ENCODE measurements at regions not wholly inside any gene's neighbourhood (a gene's known extent, or its start where the extent isn't known, plus 50 kb on each side); places are given as distances from the start of the nearest gene placed in this dataset.

GRCh38 chr3:106124818-106125217 lies 256.0 kb upstream of the CBLB start:
- TF ChIP-seq CSDC2 (CRISPR knock-in tag; IDR thresholded peaks at IDR 0.05) (no peak), ZFP3 (CRISPR knock-in tag; IDR thresholded peaks at IDR 0.05) (no peak), BACH2 (CRISPR knock-in tag; IDR thresholded peaks at IDR 0.05; ENCODE audit: borderline replicate concordance) (no peak), CREB5 (CRISPR knock-in tag; IDR thresholded peaks at IDR 0.05; ENCODE audit: low read depth) (no peak), OSR1 (CRISPR knock-in tag; IDR thresholded peaks at IDR 0.05) (no peak), ZFP30 (CRISPR knock-in tag; IDR thresholded peaks at IDR 0.05) (no peak), SNAI2 (CRISPR knock-in tag; IDR thresholded peaks at IDR 0.05) (no peak), ZNF70 (CRISPR knock-in tag; IDR thresholded peaks at IDR 0.05) (no peak), RARB (CRISPR knock-in tag; IDR thresholded peaks at IDR 0.05) (no peak), ZNF565 (CRISPR knock-in tag; conservative IDR thresholded peaks at IDR 0.05; ENCODE audit: low read depth) (no peak), ARNTL (CRISPR knock-in tag; IDR thresholded peaks at IDR 0.05; ENCODE audit: borderline replicate concordance, low read depth) (no peak)
- TF ChIP-seq, protein P1, sequence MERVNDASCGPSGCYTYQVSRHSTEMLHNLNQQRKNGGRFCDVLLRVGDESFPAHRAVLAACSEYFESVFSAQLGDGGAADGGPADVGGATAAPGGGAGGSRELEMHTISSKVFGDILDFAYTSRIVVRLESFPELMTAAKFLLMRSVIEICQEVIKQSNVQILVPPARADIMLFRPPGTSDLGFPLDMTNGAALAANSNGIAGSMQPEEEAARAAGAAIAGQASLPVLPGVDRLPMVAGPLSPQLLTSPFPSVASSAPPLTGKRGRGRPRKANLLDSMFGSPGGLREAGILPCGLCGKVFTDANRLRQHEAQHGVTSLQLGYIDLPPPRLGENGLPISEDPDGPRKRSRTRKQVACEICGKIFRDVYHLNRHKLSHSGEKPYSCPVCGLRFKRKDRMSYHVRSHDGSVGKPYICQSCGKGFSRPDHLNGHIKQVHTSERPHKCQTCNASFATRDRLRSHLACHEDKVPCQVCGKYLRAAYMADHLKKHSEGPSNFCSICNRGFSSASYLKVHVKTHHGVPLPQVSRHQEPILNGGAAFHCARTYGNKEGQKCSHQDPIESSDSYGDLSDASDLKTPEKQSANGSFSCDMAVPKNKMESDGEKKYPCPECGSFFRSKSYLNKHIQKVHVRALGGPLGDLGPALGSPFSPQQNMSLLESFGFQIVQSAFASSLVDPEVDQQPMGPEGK (CRISPR knock-in tag; IDR thresholded peaks at IDR 0.05; ENCODE audit: borderline replicate concordance), result no peak
- TF ChIP-seq, protein P2, sequence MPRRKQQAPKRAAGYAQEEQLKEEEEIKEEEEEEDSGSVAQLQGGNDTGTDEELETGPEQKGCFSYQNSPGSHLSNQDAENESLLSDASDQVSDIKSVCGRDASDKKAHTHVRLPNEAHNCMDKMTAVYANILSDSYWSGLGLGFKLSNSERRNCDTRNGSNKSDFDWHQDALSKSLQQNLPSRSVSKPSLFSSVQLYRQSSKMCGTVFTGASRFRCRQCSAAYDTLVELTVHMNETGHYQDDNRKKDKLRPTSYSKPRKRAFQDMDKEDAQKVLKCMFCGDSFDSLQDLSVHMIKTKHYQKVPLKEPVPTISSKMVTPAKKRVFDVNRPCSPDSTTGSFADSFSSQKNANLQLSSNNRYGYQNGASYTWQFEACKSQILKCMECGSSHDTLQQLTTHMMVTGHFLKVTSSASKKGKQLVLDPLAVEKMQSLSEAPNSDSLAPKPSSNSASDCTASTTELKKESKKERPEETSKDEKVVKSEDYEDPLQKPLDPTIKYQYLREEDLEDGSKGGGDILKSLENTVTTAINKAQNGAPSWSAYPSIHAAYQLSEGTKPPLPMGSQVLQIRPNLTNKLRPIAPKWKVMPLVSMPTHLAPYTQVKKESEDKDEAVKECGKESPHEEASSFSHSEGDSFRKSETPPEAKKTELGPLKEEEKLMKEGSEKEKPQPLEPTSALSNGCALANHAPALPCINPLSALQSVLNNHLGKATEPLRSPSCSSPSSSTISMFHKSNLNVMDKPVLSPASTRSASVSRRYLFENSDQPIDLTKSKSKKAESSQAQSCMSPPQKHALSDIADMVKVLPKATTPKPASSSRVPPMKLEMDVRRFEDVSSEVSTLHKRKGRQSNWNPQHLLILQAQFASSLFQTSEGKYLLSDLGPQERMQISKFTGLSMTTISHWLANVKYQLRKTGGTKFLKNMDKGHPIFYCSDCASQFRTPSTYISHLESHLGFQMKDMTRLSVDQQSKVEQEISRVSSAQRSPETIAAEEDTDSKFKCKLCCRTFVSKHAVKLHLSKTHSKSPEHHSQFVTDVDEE (CRISPR knock-in tag; IDR thresholded peaks at IDR 0.05), result no peak
- TF ChIP-seq, protein P3, sequence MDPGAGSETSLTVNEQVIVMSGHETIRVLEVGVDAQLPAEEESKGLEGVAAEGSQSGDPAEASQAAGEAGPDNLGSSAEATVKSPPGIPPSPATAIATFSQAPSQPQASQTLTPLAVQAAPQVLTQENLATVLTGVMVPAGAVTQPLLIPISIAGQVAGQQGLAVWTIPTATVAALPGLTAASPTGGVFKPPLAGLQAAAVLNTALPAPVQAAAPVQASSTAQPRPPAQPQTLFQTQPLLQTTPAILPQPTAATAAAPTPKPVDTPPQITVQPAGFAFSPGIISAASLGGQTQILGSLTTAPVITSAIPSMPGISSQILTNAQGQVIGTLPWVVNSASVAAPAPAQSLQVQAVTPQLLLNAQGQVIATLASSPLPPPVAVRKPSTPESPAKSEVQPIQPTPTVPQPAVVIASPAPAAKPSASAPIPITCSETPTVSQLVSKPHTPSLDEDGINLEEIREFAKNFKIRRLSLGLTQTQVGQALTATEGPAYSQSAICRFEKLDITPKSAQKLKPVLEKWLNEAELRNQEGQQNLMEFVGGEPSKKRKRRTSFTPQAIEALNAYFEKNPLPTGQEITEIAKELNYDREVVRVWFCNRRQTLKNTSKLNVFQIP (CRISPR knock-in tag; IDR thresholded peaks at IDR 0.05; ENCODE audit: borderline replicate concordance, low read depth), result no peak

Measured in SK-N-SH treated with all-trans-retinoic acid at 6 μM for 48 hours (cell line).